Keratinocyte (primary cell): ENCODE measurements at regions not wholly inside any gene's neighbourhood (a gene's known extent, or its start where the extent isn't known, plus 50 kb on each side); places are given as distances from the start of the nearest gene placed in this dataset.

Source experiments
- CTCF ChIP-seq, 3 experiments: IDR thresholded peaks in 1 of 3; conservative IDR thresholded peaks in 1 of 3; optimal IDR thresholded peaks in 1 of 3; 2 replicates in 2 of 3; 3 replicates in 1 of 3; pipeline versions ENCODE3 to v1.5.1; 2011; ENCODE audit warnings: low read length in 3 of 3, mild to moderate bottlenecking in 3 of 3, moderate library complexity in 2 of 3, control low read depth in 1 of 3, inconsistent platforms in 1 of 3; ENCODE audit not compliant: insufficient read depth in 2 of 3; ENCODE audit errors: extremely low read depth in 1 of 3
- EZH2 ChIP-seq: IDR thresholded peaks from one replicate; pipeline ENCODE4 v1.6.1; 2012; ENCODE audit warnings: inconsistent platforms, mild to moderate bottlenecking, low read length, moderate library complexity

GRCh38 chr2:35931626-35932025 lies 424.0 kb upstream of the CRIM1 start:
- no peak for TF ChIP-seq CTCF (optimal IDR thresholded peaks at IDR 0.05 in 1 of 3, IDR thresholded peaks at IDR 0.05 in 1 of 3, conservative IDR thresholded peaks at IDR 0.05 in 1 of 3; ENCODE audit: extremely low read depth in 1 of 3, insufficient read depth in 2 of 3, low read length in 3 of 3)
- no peak for TF ChIP-seq EZH2
